Ovary (tissue), 7 donors: ENCODE measurements at regions not wholly inside any gene's neighbourhood (a gene's known extent, or its start where the extent isn't known, plus 50 kb on each side); places are given as distances from the start of the nearest gene placed in this dataset.

Source experiments
- DNase-seq, 5 donors: peaks; one replicate each; pipeline ENCODE4 v3.0.0-alpha.2; 2019 to 2020
- H3K27ac ChIP-seq, 2 donors: fragments of 200-600 bp; one replicate each; pipeline versions ENCODE4 v1.5.1 to v1.8.0; 2019 to 2022
- H3K27me3 ChIP-seq: fragments of 200-600 bp; one replicate; pipeline ENCODE4 v1.8.0; 2022
- H3K36me3 ChIP-seq: fragments of 200-600 bp; sonication (generic); one replicate; pipeline ENCODE4 v1.5.1; 2019
- H3K4me1 ChIP-seq: one replicate; pipeline ENCODE4 v1.8.1; 2013; ENCODE audit warnings: mild to moderate bottlenecking, moderate library complexity; ENCODE audit not compliant: insufficient read depth
- H3K4me3 ChIP-seq: fragments of 200-600 bp; sonication (generic); one replicate; pipeline ENCODE4 v1.5.1; 2017
- H3K9me3 ChIP-seq, 2 donors: fragments of 200-600 bp in 1 of 2; sonication (generic) in 1 of 2; one replicate each; pipeline versions ENCODE4 v1.5.1 to v1.8.1; 2013 to 2019; ENCODE audit warnings: mild to moderate bottlenecking in 1 of 2, moderate library complexity in 1 of 2
- EP300 ChIP-seq: sonication (generic); formaldehyde crosslinking; IDR thresholded peaks from one replicate; pipeline ENCODE4 v1.6.1; 2017; ENCODE audit warnings: antibody characterized with exemption
- POLR2A ChIP-seq: fragments of 450-650 bp; IDR thresholded peaks from one replicate; pipeline ENCODE4 v1.6.1; 2017; ENCODE audit warnings: antibody characterized with exemption, mild to moderate bottlenecking, moderate library complexity
- WGBS, 3 donors: extraction: QIAGEN DNeasy Blood & Tissue Kit in 1 of 3; methylation state at CpG; one replicate each; pipeline versions ENCODE4 v1.1.5 to v1.1.7; 2013 to 2017; 5-methylcytosine and 5-hydroxymethylcytosine counted together
- intact Hi-C, 4 donors: fragments of 100-400 bp; cut with DNase I; formaldehyde crosslinking; loops; one replicate each; pipeline versions ENCODE4 v1.11.0 to v1.15.1; 2022 to 2023
- TF ChIP-seq, protein P1 (sequence below), 3 donors: fragments of 450-650 bp in 2 of 3; fragments of 200-600 bp in 1 of 3; IDR thresholded peaks; one replicate each; pipeline versions ENCODE4 v1.5.1 to v1.8.0; 2016 to 2022; ENCODE audit warnings: antibody characterized with exemption in 3 of 3, mild to moderate bottlenecking in 1 of 3
- donor health status: DM: no; HTN: no; CAD: no; lungs with moderate emphysema.
- donor health status: DM: no; HTN: no; CAD: no.
- donor health status: Bipolar disorder and iron deficiency.
- donor health status: DM: no; HTN: no; CAD: no.
- donor health status: DM: yes; HTN: yes; CAD: no.

DNA sequence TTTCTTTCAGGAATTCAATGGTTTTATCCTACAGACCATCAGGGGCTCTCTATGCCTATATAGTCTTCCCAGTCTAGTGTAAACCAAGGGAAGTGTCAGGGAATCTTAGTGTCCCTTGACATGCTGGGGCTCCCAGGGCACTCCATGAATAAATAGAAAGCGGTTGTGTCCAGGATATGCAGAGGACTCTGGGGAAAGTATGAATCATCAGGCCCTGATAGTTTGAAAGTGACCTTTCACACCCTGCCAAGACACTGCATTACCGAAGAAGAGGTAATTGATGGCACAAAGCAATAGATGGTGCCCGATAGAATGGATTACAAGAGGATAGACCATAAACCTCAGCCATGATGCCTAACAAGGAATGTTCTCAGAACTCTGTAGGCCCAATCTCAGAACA is 163.3 kb upstream of the DAPK1 start:
- H3K27ac ChIP-seq = no peak overlapping the region
- TF ChIP-seq, protein P1, sequence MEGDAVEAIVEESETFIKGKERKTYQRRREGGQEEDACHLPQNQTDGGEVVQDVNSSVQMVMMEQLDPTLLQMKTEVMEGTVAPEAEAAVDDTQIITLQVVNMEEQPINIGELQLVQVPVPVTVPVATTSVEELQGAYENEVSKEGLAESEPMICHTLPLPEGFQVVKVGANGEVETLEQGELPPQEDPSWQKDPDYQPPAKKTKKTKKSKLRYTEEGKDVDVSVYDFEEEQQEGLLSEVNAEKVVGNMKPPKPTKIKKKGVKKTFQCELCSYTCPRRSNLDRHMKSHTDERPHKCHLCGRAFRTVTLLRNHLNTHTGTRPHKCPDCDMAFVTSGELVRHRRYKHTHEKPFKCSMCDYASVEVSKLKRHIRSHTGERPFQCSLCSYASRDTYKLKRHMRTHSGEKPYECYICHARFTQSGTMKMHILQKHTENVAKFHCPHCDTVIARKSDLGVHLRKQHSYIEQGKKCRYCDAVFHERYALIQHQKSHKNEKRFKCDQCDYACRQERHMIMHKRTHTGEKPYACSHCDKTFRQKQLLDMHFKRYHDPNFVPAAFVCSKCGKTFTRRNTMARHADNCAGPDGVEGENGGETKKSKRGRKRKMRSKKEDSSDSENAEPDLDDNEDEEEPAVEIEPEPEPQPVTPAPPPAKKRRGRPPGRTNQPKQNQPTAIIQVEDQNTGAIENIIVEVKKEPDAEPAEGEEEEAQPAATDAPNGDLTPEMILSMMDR (IDR thresholded peaks at IDR 0.05) = no peak
- TF ChIP-seq EP300 (no peak), POLR2A (no peak)
- no peaks in the 10 kb centered on the region for H3K9me3 ChIP-seq
- no peak overlapping the region for H3K4me3 ChIP-seq
- 80 to 96% (median 82%) methylated on average over 3 of the region's 3 CpGs for WGBS, 3 donors
- intact Hi-C loops = loop anchor here in 2 of 4 donors (10.0 kb wide), 2 partner anchors 160 to 470 kb away; partner anchors contain the start of gene DAPK1 (in 1 of the 2)
- H3K4me1 ChIP-seq = no peaks in the 10 kb centered on the region
- DNase-seq = no peak
- H3K36me3 ChIP-seq = no peaks in the 10 kb centered on the region
- no peaks in the 10 kb centered on the region for H3K27me3 ChIP-seq

GRCh38 chr9:87336407-87336806 is 161.3 kb upstream of the DAPK1 start:
- Histone ChIP-seq H3K27ac (no peak overlapping the region), H3K4me1 (no peaks in the 10 kb centered on the region), H3K9me3 (no peaks in the 10 kb centered on the region), H3K27me3 (no peaks in the 10 kb centered on the region), H3K4me3 (no peak overlapping the region), H3K36me3 (no peaks in the 10 kb centered on the region)
- intact Hi-C loops = loop anchor here (5.0 to 10.0 kb wide), 5 partner anchors 158 to 468 kb away; partner anchors contain the start of gene DAPK1 (in 2 of the 4)
- TF ChIP-seq EP300 = no peak
- TF ChIP-seq, protein P1 (IDR thresholded peaks at IDR 0.05) = no peak
- no peak for TF ChIP-seq POLR2A
- DNase-seq = no peak
- WGBS, 3 donors = 70 to 77% (median 72%) methylated on average over 1 of the region's 1 CpG

GRCh38 chr9:87336914-87337333 is 160.7 kb upstream of the DAPK1 start:
- Histone ChIP-seq H3K36me3 (no peaks in the 10 kb centered on the region), H3K4me1 (no peaks in the 10 kb centered on the region), H3K4me3 (peak overlapping the region; percentile 37), H3K27ac (no peak overlapping the region), H3K9me3 (no peaks in the 10 kb centered on the region), H3K27me3 (no peaks in the 10 kb centered on the region)
- DNase-seq = peak; percentile 42 to 65 (median 47)
- no peak for TF ChIP-seq EP300
- TF ChIP-seq, protein P1 (IDR thresholded peaks at IDR 0.05) = peak; percentile 9 to 90 (median 85)
- intact Hi-C loops = loop anchor here (5.0 to 10.0 kb wide), 5 partner anchors 158 to 468 kb away; partner anchors contain the start of gene DAPK1 (in 2 of the 4)
- 1 to 3% (median 2%) methylated on average over 12 of the region's 12 CpGs for WGBS, 3 donors

- peak overlapping the region in 1 of 2 donors; percentile 38 for H3K27ac ChIP-seq
These were observed 160.2 kb upstream of the DAPK1 start for GRCh38 chr9:87337335-87338087.

More at GRCh38 chr9:87337335-87338087, 160.2 kb upstream of the DAPK1 start:
- Histone ChIP-seq H3K27me3 (no peaks in the 10 kb centered on the region), H3K36me3 (no peaks in the 10 kb centered on the region), H3K4me3 (peak overlapping the region; percentile 37), H3K4me1 (no peaks in the 10 kb centered on the region), H3K9me3 (no peaks in the 10 kb centered on the region)
- intact Hi-C loops = loop anchor here (5.0 to 10.0 kb wide), 5 partner anchors 157 to 467 kb away; partner anchors contain the start of gene DAPK1 (in 2 of the 4)
- TF ChIP-seq EP300 (no peak), POLR2A (no peak)
- TF ChIP-seq, protein P1 (IDR thresholded peaks at IDR 0.05) = no peak
- peak in 3 of 5 donors; percentile 34 to 66 (median 43) for DNase-seq
- WGBS, 3 donors = 1 to 4% (median 2%) methylated on average over 14 of the region's 14 CpGs
